ENCODE measurements at regions not wholly inside any gene's neighbourhood (a gene's known extent, or its start where the extent isn't known, plus 50 kb on each side); places are given as distances from the start of the nearest gene placed in this dataset.

- no peak for DNase-seq
- TF ChIP-seq POLR2A (IDR thresholded peaks at IDR 0.05; ENCODE audit: low read length) (no peak), GATA1 (IDR thresholded peaks at IDR 0.05; ENCODE audit: low read depth, low read length) (no peak)
Measured at GRCh38 chr3:18510947-18511346, 85.8 kb upstream of the SATB1 start.

GRCh38 chr3:18507333-18507732, 82.2 kb upstream of the SATB1 start:
- TF ChIP-seq POLR2A (IDR thresholded peaks at IDR 0.05; ENCODE audit: low read length), result no peak
- no peak for TF ChIP-seq GATA1 (IDR thresholded peaks at IDR 0.05; ENCODE audit: low read depth, low read length)
- DNase-seq, result no peak

GRCh38 chr3:18505056-18505455, 79.9 kb upstream of the SATB1 start:
- no peak for DNase-seq
- TF ChIP-seq GATA1 (IDR thresholded peaks at IDR 0.05; ENCODE audit: low read depth, low read length) (no peak), POLR2A (IDR thresholded peaks at IDR 0.05; ENCODE audit: low read length) (no peak)

GRCh38 chr3:18501679-18502343, 76.7 kb upstream of the SATB1 start:
- TF ChIP-seq POLR2A (IDR thresholded peaks at IDR 0.05; ENCODE audit: low read length) (no peak), GATA1 (IDR thresholded peaks at IDR 0.05; ENCODE audit: low read depth, low read length) (no peak)
- no peak for DNase-seq

GRCh38 chr3:18500322-18500721, 75.2 kb upstream of the SATB1 start:
- TF ChIP-seq POLR2A (IDR thresholded peaks at IDR 0.05; ENCODE audit: low read length) (no peak), GATA1 (IDR thresholded peaks at IDR 0.05; ENCODE audit: low read depth, low read length) (no peak)
- no peak for DNase-seq

- DNase-seq, result no peak
- TF ChIP-seq GATA1 (IDR thresholded peaks at IDR 0.05; ENCODE audit: low read depth, low read length) (no peak), POLR2A (IDR thresholded peaks at IDR 0.05; ENCODE audit: low read length) (no peak)
Measured at GRCh38 chr3:18499301-18499700, 74.2 kb upstream of the SATB1 start.

GRCh38 chr3:18494251-18494650, 69.1 kb upstream of the SATB1 start:
- no peak for DNase-seq
- TF ChIP-seq GATA1 (IDR thresholded peaks at IDR 0.05; ENCODE audit: low read depth, low read length) (no peak), POLR2A (IDR thresholded peaks at IDR 0.05; ENCODE audit: low read length) (no peak)

- TF ChIP-seq GATA1 (IDR thresholded peaks at IDR 0.05; ENCODE audit: low read depth, low read length) (no peak), POLR2A (IDR thresholded peaks at IDR 0.05; ENCODE audit: low read length) (no peak)
- DNase-seq, result no peak
Measured at GRCh38 chr3:18489939-18490338, 64.8 kb upstream of the SATB1 start.

GRCh38 chr3:18483226-18483625, 58.1 kb upstream of the SATB1 start:
- DNase-seq, result no peak
- TF ChIP-seq GATA1 (IDR thresholded peaks at IDR 0.05; ENCODE audit: low read depth, low read length) (no peak), POLR2A (IDR thresholded peaks at IDR 0.05; ENCODE audit: low read length) (no peak)

- TF ChIP-seq GATA1 (IDR thresholded peaks at IDR 0.05; ENCODE audit: low read depth, low read length) (no peak), POLR2A (IDR thresholded peaks at IDR 0.05; ENCODE audit: low read length) (no peak)
- no peak for DNase-seq
Measured at GRCh38 chr3:18481946-18482548, 56.9 kb upstream of the SATB1 start.

- TF ChIP-seq POLR2A (IDR thresholded peaks at IDR 0.05; ENCODE audit: low read length) (no peak), GATA1 (IDR thresholded peaks at IDR 0.05; ENCODE audit: low read depth, low read length) (no peak)
- no peak for DNase-seq
Measured at GRCh38 chr3:18477620-18478019, 52.5 kb upstream of the SATB1 start.

Measured in erythroblast (primary cell).